Keratinocyte (primary cell): ENCODE measurements at regions not wholly inside any gene's neighbourhood (a gene's known extent, or its start where the extent isn't known, plus 50 kb on each side); places are given as distances from the start of the nearest gene placed in this dataset.

ENCODE experiments used
- DNase-seq: peaks from one replicate; pipeline ENCODE4 v3.0.0-alpha.2; 2011; ENCODE audit warnings: low read depth, missing footprints, low spot score
- FAIRE-seq: peaks from 2 replicates; lab custom pipeline; 2011; peaks lifted over from hg19 to GRCh38; lab: Jason Lieb, UNC
- H2AFZ ChIP-seq: 2 replicates; pipeline ENCODE4 v1.6.0; 2012; ENCODE audit warnings: low read length, control low read depth, inconsistent platforms; ENCODE audit not compliant: control insufficient read depth
- H3K27ac ChIP-seq: 2 replicates; pipeline ENCODE4 v1.5.1; 2011; ENCODE audit warnings: low read length; ENCODE audit not compliant: control insufficient read depth, insufficient read depth
- H3K27me3 ChIP-seq: 3 replicates; pipeline ENCODE4 v1.6.0; 2011; ENCODE audit warnings: low read length; ENCODE audit not compliant: control insufficient read depth, insufficient read depth; ENCODE audit errors: extremely low read depth
- H3K36me3 ChIP-seq, 2 experiments: 2 replicates in 1 of 2; 3 replicates in 1 of 2; pipeline ENCODE4 v1.5.1; 2011; ENCODE audit warnings: low read length in 2 of 2, mild to moderate bottlenecking in 1 of 2; ENCODE audit not compliant: control insufficient read depth in 2 of 2, insufficient read depth in 2 of 2; ENCODE audit errors: extremely low read depth in 1 of 2
- H3K4me1 ChIP-seq: 3 replicates; pipeline ENCODE4 v1.5.1; 2011; ENCODE audit warnings: low read length; ENCODE audit not compliant: control insufficient read depth, insufficient read depth; ENCODE audit errors: extremely low read depth
- H3K4me2 ChIP-seq: 3 replicates; pipeline ENCODE4 v1.6.0; 2011; ENCODE audit warnings: low read depth, low read length; ENCODE audit not compliant: control insufficient read depth, insufficient read depth; ENCODE audit errors: extremely low read depth
- H3K4me3 ChIP-seq, 3 experiments: fragments of 200-600 bp in 1 of 3; sonication (generic) in 1 of 3; 2 replicates in 2 of 3; 3 replicates in 1 of 3; pipeline ENCODE4 v1.5.1; 2011 to 2016; ENCODE audit warnings: low read length in 3 of 3, mild to moderate bottlenecking in 3 of 3, control low read depth in 2 of 3, inconsistent platforms in 1 of 3, low read depth in 1 of 3, mixed read lengths in 1 of 3, mixed run types in 1 of 3, moderate library complexity in 1 of 3; ENCODE audit not compliant: control insufficient read depth in 2 of 3, insufficient read depth in 2 of 3; ENCODE audit errors: extremely low read depth in 1 of 3
- H3K79me2 ChIP-seq: 2 replicates; pipeline ENCODE4 v1.6.0; 2012; ENCODE audit warnings: low read length; ENCODE audit not compliant: control insufficient read depth, insufficient read depth
- H3K9ac ChIP-seq: 3 replicates; pipeline ENCODE4 v1.6.0; 2011; ENCODE audit warnings: low read length; ENCODE audit not compliant: control insufficient read depth, insufficient read depth; ENCODE audit errors: extremely low read depth
- H3K9me1 ChIP-seq: 3 replicates; pipeline ENCODE4 v1.6.0; 2011; ENCODE audit warnings: low read length; ENCODE audit not compliant: control insufficient read depth, insufficient read depth; ENCODE audit errors: extremely low read depth
- H3K9me3 ChIP-seq: 2 replicates; pipeline ENCODE4 v1.5.1; 2012; ENCODE audit warnings: low read depth, low read length; ENCODE audit not compliant: control insufficient read depth
- H4K20me1 ChIP-seq: 3 replicates; pipeline ENCODE4 v1.6.0; 2011; ENCODE audit warnings: low read length; ENCODE audit not compliant: control insufficient read depth, insufficient read depth; ENCODE audit errors: extremely low read depth
- EZH2 ChIP-seq: IDR thresholded peaks from one replicate; pipeline ENCODE4 v1.6.1; 2012; ENCODE audit warnings: inconsistent platforms, mild to moderate bottlenecking, low read length, moderate library complexity
- dilution Hi-C: fragments of 300-500 bp; cut with MboI; formaldehyde crosslinking; loops from one replicate; pipeline ENCODE4 v1.7.0; 2020; ENCODE audit warnings: low sequenced_read_pairs; ENCODE audit not compliant: extremely low pct_ligation_motif_present
- TF ChIP-seq, protein P1 (sequence below), 3 experiments: IDR thresholded peaks in 1 of 3; conservative IDR thresholded peaks in 1 of 3; optimal IDR thresholded peaks in 1 of 3; 2 replicates in 2 of 3; 3 replicates in 1 of 3; pipeline versions ENCODE3 to v1.5.1; 2011; ENCODE audit warnings: low read length in 3 of 3, mild to moderate bottlenecking in 3 of 3, moderate library complexity in 2 of 3, control low read depth in 1 of 3, inconsistent platforms in 1 of 3; ENCODE audit not compliant: insufficient read depth in 2 of 3; ENCODE audit errors: extremely low read depth in 1 of 3

DNA sequence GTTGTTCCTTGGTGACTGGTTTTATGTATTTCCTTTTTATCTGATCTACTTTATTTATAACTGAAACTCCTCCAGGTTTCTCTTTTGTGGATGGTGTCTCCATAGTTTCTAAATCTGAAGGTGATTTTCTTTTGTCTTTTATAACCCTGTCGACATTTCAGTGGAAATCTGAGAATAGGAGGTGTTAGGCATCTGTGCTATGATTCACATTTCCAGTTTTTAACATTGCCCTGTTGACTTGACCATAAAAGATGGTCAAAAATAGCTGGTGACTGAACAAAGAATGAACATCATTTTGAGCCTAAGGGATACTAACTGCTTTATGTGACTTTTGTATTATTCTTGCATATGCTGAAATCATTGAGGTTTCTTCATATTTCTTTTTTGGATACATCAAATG is 190.5 kb downstream of the PCSK1 start:
- no peak for FAIRE-seq
- Histone ChIP-seq H3K36me3 (no peaks in the 10 kb centered on the region), H3K9me3 (no peaks in the 10 kb centered on the region), H3K9me1 (no peaks in the 10 kb centered on the region), H3K4me2 (no peak overlapping the region), H3K27ac (no peak overlapping the region), H2AFZ (no peak overlapping the region), H3K4me3 (no peak overlapping the region), H4K20me1 (no peaks in the 10 kb centered on the region), H3K27me3 (no peaks in the 10 kb centered on the region), H3K79me2 (no peaks in the 10 kb centered on the region), H3K9ac (no peak overlapping the region), H3K4me1 (peaks cover 38% of the 10 kb centered on the region)
- TF ChIP-seq, protein P1, sequence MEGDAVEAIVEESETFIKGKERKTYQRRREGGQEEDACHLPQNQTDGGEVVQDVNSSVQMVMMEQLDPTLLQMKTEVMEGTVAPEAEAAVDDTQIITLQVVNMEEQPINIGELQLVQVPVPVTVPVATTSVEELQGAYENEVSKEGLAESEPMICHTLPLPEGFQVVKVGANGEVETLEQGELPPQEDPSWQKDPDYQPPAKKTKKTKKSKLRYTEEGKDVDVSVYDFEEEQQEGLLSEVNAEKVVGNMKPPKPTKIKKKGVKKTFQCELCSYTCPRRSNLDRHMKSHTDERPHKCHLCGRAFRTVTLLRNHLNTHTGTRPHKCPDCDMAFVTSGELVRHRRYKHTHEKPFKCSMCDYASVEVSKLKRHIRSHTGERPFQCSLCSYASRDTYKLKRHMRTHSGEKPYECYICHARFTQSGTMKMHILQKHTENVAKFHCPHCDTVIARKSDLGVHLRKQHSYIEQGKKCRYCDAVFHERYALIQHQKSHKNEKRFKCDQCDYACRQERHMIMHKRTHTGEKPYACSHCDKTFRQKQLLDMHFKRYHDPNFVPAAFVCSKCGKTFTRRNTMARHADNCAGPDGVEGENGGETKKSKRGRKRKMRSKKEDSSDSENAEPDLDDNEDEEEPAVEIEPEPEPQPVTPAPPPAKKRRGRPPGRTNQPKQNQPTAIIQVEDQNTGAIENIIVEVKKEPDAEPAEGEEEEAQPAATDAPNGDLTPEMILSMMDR (optimal IDR thresholded peaks at IDR 0.05 in 1 of 3, IDR thresholded peaks at IDR 0.05 in 1 of 3, conservative IDR thresholded peaks at IDR 0.05 in 1 of 3; ENCODE audit: extremely low read depth in 1 of 3, insufficient read depth in 2 of 3, low read length in 3 of 3) = no peak
- no peak for TF ChIP-seq EZH2
- no peak for DNase-seq
- dilution Hi-C loops = no loop called here

DNA sequence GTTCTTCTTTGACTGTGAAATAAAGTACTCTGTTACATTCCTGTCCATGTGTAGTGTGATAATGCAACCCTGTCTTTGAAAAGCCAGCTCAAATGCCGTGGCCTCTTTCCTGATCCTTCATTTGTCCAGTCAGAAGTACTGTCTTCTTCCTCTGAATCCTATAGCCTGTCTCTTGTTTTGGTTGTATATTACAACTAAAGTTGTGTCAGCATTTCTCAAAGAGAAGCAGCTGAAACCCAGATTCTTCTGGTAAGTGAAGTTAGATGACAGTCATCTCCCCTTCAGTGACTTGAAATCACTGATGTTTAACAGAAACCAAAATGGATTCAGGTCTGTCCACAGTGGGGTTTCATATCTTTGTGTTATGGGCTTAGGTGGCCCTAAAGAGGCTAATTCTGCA is 196.2 kb downstream of the PCSK1 start:
- dilution Hi-C loops = no loop called here
- H3K79me2 ChIP-seq = no peaks in the 10 kb centered on the region
- FAIRE-seq = no peak
- H3K4me3 ChIP-seq = no peak overlapping the region
- no peak overlapping the region for H2AFZ ChIP-seq
- H3K9me1 ChIP-seq = no peaks in the 10 kb centered on the region
- no peak for TF ChIP-seq EZH2
- TF ChIP-seq, protein P1 (optimal IDR thresholded peaks at IDR 0.05 in 1 of 3, IDR thresholded peaks at IDR 0.05 in 1 of 3, conservative IDR thresholded peaks at IDR 0.05 in 1 of 3; ENCODE audit: extremely low read depth in 1 of 3, insufficient read depth in 2 of 3, low read length in 3 of 3) = no peak
- H3K36me3 ChIP-seq = no peaks in the 10 kb centered on the region
- no peak overlapping the region for H3K4me2 ChIP-seq
- no peaks in the 10 kb centered on the region for H4K20me1 ChIP-seq
- no peak for DNase-seq
- no peak overlapping the region for H3K27ac ChIP-seq
- no peaks in the 10 kb centered on the region for H3K4me1 ChIP-seq
- H3K27me3 ChIP-seq = no peaks in the 10 kb centered on the region
- H3K9ac ChIP-seq = no peak overlapping the region
- no peaks in the 10 kb centered on the region for H3K9me3 ChIP-seq
